GM12878 (cell line): ENCODE measurements at regions not wholly inside any gene's neighbourhood (a gene's known extent, or its start where the extent isn't known, plus 50 kb on each side); places are given as distances from the start of the nearest gene placed in this dataset.

Source experiments
- ATAC-seq: fragments of 200-7000 bp; cut with Tn5 transposase; 3 replicates; pipeline ENCODE4 v1.9.1; 2020; ENCODE audit warnings: mild to moderate bottlenecking, moderate library complexity
- BruUV-seq: library from RNA; stranded (reverse); fragments of 400-500 nt; replicated peaks from 2 replicates; lab custom pipeline; 2021; lab: Mats Ljungman, UMichigan
- CTCF ChIA-PET: fragments of 300-600 bp; sonication (Branson Sonifier 250); formaldehyde crosslinking; extraction: SDS; loops from one replicate; lab custom pipeline; 2021; ENCODE audit warnings: inconsistent platforms; lab: Yijun Ruan, JAX
- POLR2A ChIA-PET: fragments of 350-600 bp; formaldehyde crosslinking; extraction: SDS; loops from one replicate; lab custom pipeline; 2021; ENCODE audit warnings: inconsistent platforms; lab: Charles Lee
- RAD21 ChIA-PET: fragments of 300-600 bp; sonication (Branson Sonifier 250); formaldehyde crosslinking; loops from one replicate; lab custom pipeline; 2023; ENCODE audit warnings: antibody characterized with exemption; ENCODE audit not compliant: unreplicated experiment; lab: Charles Lee
- SMC1A ChIA-PET: fragments of 300-600 bp; sonication (Branson Sonifier 250); formaldehyde crosslinking; loops from one replicate; lab custom pipeline; 2023; ENCODE audit not compliant: unreplicated experiment, uncharacterized antibody; lab: Charles Lee
- DNase-seq: peaks from one replicate; pipeline ENCODE4 v3.0.0-alpha.2; 2011; ENCODE audit warnings: low read depth, low spot score
- FAIRE-seq: peaks from 3 replicates; lab custom pipeline; 2011; peaks lifted over from hg19 to GRCh38; lab: Jason Lieb, UNC
- H2AFZ ChIP-seq: 2 replicates; pipeline ENCODE4 v1.6.0; 2011; ENCODE audit warnings: low read depth, low read length, control low read depth; ENCODE audit not compliant: control insufficient read depth
- H3K27ac ChIP-seq: 2 replicates; pipeline ENCODE4 v1.5.1; 2011; ENCODE audit warnings: control low read depth; ENCODE audit not compliant: control insufficient read depth, insufficient read depth
- H3K27me3 ChIP-seq, 2 experiments: replicated peaks in 1 of 2; 2 replicates each; pipeline versions ENCODE4 v1.6.0 to v1.6.1; 2011; ENCODE audit warnings: low read length in 1 of 2; ENCODE audit not compliant: control insufficient read depth in 2 of 2, insufficient read depth in 2 of 2
- H3K36me3 ChIP-seq, 2 experiments: 2 replicates each; pipeline ENCODE4 v1.5.1; 2011; ENCODE audit warnings: low read length in 1 of 2; ENCODE audit not compliant: control insufficient read depth in 2 of 2, insufficient read depth in 2 of 2
- H3K4me1 ChIP-seq: 2 replicates; pipeline ENCODE4 v1.6.1; 2011; ENCODE audit warnings: mild to moderate bottlenecking, low read length, moderate library complexity, mixed read lengths; ENCODE audit not compliant: control insufficient read depth, insufficient read depth
- H3K4me2 ChIP-seq: 2 replicates; pipeline ENCODE4 v1.6.0; 2011; ENCODE audit warnings: control low read depth; ENCODE audit not compliant: control insufficient read depth, insufficient read depth
- H3K4me3 ChIP-seq: fragments of 200-600 bp; sonication (generic); 2 replicates; pipeline ENCODE4 v1.5.1; 2016
- H3K79me2 ChIP-seq: 2 replicates; pipeline ENCODE4 v1.6.0; 2011; ENCODE audit warnings: low read length; ENCODE audit not compliant: control insufficient read depth, insufficient read depth
- H3K9ac ChIP-seq: 2 replicates; pipeline ENCODE4 v1.8.0; 2011; ENCODE audit warnings: low read length, control low read depth, mixed read lengths; ENCODE audit not compliant: control insufficient read depth, insufficient read depth
- H3K9me3 ChIP-seq: replicated peaks from 3 replicates; pipeline ENCODE4 v1.5.1; 2011; ENCODE audit warnings: mild to moderate bottlenecking, low read length; ENCODE audit not compliant: control insufficient read depth, insufficient read depth
- H4K20me1 ChIP-seq: 2 replicates; pipeline ENCODE4 v1.6.0; 2011; ENCODE audit not compliant: control insufficient read depth, insufficient read depth
- ESRRA ChIP-seq: IDR thresholded peaks from 2 replicates; pipeline ENCODE4 v1.6.1; 2012; ENCODE audit warnings: mild to moderate bottlenecking, low read length, improper control_type of control experiment
- IRF3 ChIP-seq: fragments of 450-650 bp; IDR thresholded peaks from 2 replicates; pipeline ENCODE4 v1.6.1; 2014; ENCODE audit warnings: mild to moderate bottlenecking
- JUNB ChIP-seq: IDR thresholded peaks from 2 replicates; pipeline ENCODE4 v1.6.1; 2016; ENCODE audit warnings: antibody characterized with exemption, mild to moderate bottlenecking
- NFIC ChIP-seq: IDR thresholded peaks from 2 replicates; pipeline ENCODE4 v1.6.1; 2012; ENCODE audit warnings: low read depth, mild to moderate bottlenecking, inconsistent platforms, low read length, moderate library complexity
- SUPT20H ChIP-seq: IDR thresholded peaks from 2 replicates; pipeline ENCODE4 v1.6.1; 2011; ENCODE audit warnings: low read depth, mild to moderate bottlenecking, low read length, moderate library complexity, borderline replicate concordance; ENCODE audit not compliant: control insufficient read depth
- ZNF622 ChIP-seq: fragments of 450-650 bp; IDR thresholded peaks from 2 replicates; pipeline ENCODE4 v1.6.1; 2017; ENCODE audit warnings: mild to moderate bottlenecking, inconsistent platforms
- WGBS: methylation state at CpG from one replicate; pipeline ENCODE4 v1.1.6; 2016; ENCODE audit warnings: low lambda C conversion rate; ENCODE audit not compliant: insufficient replicate concordance, insufficient coverage; ENCODE audit errors: missing lambda C conversion rate; 5-methylcytosine and 5-hydroxymethylcytosine counted together
- in situ Hi-C: fragments of 300-500 bp; cut with MboI; formaldehyde crosslinking; loops from 9 replicates; pipeline ENCODE4 v1.14.3; 2018; ENCODE audit warnings: mixed read lengths
- intact Hi-C: fragments of 100-400 bp; cut with micrococcal nuclease; formaldehyde crosslinking; loops from one replicate; pipeline ENCODE4 v1.14.2; 2022; ENCODE audit not compliant: unreplicated experiment
- TF ChIP-seq, protein P1 (sequence below): fragments of 150-350 bp; IDR thresholded peaks from 2 replicates; pipeline ENCODE4 v1.6.1; 2016; ENCODE audit warnings: low read depth, low read length
- TF ChIP-seq, protein P2 (sequence below): fragments of 450-650 bp; IDR thresholded peaks from 2 replicates; pipeline ENCODE4 v1.6.1; 2017; ENCODE audit warnings: low read depth, mild to moderate bottlenecking, moderate library complexity

DNA sequence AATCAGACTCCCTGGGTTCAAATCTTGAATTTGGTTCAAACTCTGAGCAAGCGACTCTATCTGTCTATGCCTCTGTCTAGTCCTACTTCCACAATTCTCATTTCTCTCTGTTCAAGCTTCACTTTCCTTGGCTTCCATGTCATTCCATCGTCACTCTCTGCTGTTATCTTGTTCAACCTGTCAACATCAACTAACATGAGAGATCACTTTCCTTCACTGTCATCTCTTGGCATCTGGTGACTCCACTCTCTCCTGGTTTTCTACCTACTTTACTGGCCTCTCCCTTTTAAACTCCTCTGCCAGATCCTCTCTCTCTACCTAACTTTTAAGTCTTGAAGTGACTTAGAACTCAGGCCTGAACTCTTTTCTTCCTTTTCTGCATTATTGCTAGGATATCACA is 240.2 kb downstream of the BCAT1 start (continued):
- TF ChIP-seq, protein P1, sequence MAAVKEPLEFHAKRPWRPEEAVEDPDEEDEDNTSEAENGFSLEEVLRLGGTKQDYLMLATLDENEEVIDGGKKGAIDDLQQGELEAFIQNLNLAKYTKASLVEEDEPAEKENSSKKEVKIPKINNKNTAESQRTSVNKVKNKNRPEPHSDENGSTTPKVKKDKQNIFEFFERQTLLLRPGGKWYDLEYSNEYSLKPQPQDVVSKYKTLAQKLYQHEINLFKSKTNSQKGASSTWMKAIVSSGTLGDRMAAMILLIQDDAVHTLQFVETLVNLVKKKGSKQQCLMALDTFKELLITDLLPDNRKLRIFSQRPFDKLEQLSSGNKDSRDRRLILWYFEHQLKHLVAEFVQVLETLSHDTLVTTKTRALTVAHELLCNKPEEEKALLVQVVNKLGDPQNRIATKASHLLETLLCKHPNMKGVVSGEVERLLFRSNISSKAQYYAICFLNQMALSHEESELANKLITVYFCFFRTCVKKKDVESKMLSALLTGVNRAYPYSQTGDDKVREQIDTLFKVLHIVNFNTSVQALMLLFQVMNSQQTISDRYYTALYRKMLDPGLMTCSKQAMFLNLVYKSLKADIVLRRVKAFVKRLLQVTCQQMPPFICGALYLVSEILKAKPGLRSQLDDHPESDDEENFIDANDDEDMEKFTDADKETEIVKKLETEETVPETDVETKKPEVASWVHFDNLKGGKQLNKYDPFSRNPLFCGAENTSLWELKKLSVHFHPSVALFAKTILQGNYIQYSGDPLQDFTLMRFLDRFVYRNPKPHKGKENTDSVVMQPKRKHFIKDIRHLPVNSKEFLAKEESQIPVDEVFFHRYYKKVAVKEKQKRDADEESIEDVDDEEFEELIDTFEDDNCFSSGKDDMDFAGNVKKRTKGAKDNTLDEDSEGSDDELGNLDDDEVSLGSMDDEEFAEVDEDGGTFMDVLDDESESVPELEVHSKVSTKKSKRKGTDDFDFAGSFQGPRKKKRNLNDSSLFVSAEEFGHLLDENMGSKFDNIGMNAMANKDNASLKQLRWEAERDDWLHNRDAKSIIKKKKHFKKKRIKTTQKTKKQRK: no peak
- TF ChIP-seq ESRRA (no peak), ZNF622 (no peak), SUPT20H (no peak)
- TF ChIP-seq, protein P2, sequence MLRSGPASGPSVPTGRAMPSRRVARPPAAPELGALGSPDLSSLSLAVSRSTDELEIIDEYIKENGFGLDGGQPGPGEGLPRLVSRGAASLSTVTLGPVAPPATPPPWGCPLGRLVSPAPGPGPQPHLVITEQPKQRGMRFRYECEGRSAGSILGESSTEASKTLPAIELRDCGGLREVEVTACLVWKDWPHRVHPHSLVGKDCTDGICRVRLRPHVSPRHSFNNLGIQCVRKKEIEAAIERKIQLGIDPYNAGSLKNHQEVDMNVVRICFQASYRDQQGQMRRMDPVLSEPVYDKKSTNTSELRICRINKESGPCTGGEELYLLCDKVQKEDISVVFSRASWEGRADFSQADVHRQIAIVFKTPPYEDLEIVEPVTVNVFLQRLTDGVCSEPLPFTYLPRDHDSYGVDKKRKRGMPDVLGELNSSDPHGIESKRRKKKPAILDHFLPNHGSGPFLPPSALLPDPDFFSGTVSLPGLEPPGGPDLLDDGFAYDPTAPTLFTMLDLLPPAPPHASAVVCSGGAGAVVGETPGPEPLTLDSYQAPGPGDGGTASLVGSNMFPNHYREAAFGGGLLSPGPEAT: no peak
- TF ChIP-seq, all 136 proteins: peak for 0

GRCh38 chr12:24708043-24708442 is 240.9 kb downstream of the BCAT1 start:
- 0% methylated on average over 1 of the region's 1 CpG for WGBS
- SMC1A ChIA-PET: no interaction called here
- Histone ChIP-seq H4K20me1 (no peaks in the 10 kb centered on the region), H3K4me2 (no peak overlapping the region), H2AFZ (no peak overlapping the region), H3K79me2 (no peaks in the 10 kb centered on the region), H3K9me3 (peaks cover 1% of the 10 kb centered on the region; the same call in 1 of the 3 replicates), H3K4me3 (no peak overlapping the region), H3K36me3 (no peaks in the 10 kb centered on the region)
- no peak for DNase-seq
- ATAC-seq: no peak
- BruUV-seq: no TSS peak
- intact Hi-C loops: loop anchor here (5.0 kb wide), 1 partner anchor 114 kb away; no protein-coding TSS in a partner anchor
- TF ChIP-seq NFIC (peak; percentile 17; the same call in 1 of the 2 replicates), IRF3 (no peak), JUNB (peak; percentile 54)
- TF ChIP-seq, all 136 proteins: peak for 2
- Histone ChIP-seq H3K27me3 (no peaks in the 10 kb centered on the region), H3K9ac (no peak overlapping the region), H3K27ac (no peak overlapping the region), H3K4me1 (peaks cover 16% of the 10 kb centered on the region; the same call in 1 of the 2 replicates)
- in situ Hi-C loops: no loop called here
- CTCF ChIA-PET: interaction anchor here (0.9 kb wide), 2 partner anchors 23 to 1502 kb away, joined by 3 to 4 read pairs; no protein-coding TSS in a partner anchor
- POLR2A ChIA-PET: interaction anchor here (0.6 kb wide), 1 partner anchor 416 kb away, joined by 3 read pairs; no protein-coding TSS in a partner anchor
- FAIRE-seq: no peak
- RAD21 ChIA-PET: no interaction called here
